ENCODE measurements at regions not wholly inside any gene's neighbourhood (a gene's known extent, or its start where the extent isn't known, plus 50 kb on each side); places are given as distances from the start of the nearest gene placed in this dataset.

DNA sequence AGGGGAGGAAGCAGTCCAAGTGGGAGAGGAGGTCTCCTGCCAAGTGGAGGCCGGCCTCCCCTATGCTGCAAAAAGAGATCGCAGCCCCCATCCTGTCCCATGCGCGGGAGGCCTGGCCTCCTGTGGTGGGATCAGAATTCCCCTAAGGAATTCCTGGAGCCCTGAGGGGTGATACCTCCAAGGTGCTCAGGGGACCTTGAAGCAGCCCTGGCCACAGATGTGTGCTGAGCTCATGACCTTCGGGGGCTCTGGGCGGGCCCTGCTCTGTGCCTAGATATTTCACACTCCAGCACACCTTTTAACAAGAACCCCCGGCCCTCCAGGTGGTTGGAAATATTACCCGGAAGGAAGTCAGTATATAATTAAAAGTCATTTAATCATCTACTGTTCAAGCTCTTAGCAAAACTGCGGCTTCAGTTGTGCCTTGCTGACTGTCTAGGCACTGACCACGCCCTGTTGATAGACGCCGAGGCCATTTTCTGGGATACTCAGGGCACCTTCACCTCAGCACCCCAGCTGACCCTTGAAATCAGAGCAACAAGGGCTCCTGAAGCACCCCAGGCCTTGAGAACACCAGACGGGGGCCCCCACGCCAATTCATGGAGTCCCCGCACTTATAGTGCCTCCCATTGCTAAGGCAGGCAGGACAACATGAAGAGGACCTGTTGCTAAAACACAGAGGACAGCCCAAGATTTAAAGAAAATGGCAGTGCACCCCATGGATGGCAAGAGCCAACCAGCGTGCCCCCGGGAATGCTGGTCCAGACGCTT, 119.1 kb downstream of the NDUFA10 start:
- DNase-seq, result no peak

DNA sequence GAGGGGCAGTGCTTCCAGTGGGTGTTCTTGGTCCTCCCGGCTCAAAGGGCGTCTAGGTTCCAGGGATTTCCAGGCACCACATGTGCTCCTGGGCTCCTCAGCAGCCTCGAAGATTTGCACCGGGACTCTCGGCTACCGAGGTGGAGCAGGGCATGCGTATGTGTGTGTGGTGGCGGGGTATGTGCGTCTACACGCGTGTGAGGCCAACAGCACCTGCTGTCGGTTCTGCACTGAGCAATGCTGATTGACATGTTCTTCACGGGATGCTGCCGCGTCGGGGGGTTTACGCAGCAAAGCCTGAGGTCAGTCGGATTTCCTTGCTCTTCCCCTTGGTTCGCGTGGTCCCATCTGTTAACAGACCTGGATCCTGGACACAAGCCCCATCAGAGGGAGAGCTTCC, 119.8 kb downstream of the NDUFA10 start:
- DNase-seq, result no peak

DNA sequence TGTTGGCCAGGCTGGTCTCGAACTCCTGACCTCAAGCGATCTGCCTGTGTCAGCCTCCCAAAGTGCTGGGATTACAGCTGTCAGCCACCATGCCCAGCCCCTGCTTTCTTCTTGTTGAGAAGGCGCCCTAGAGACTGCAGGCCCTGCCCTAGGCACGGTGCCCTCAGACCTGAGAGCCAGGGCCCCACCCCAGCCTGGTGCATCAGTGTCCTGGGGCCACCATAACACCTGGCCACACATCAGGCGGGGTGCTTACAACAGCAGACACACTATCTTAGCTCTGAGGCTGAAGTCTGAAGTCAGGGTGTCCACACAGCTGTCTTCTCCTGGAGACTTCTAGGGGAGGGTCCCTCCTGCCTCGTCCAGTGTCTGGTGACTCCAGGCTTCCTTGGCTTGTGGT, 120.6 kb downstream of the NDUFA10 start:
- no peak for DNase-seq

DNA sequence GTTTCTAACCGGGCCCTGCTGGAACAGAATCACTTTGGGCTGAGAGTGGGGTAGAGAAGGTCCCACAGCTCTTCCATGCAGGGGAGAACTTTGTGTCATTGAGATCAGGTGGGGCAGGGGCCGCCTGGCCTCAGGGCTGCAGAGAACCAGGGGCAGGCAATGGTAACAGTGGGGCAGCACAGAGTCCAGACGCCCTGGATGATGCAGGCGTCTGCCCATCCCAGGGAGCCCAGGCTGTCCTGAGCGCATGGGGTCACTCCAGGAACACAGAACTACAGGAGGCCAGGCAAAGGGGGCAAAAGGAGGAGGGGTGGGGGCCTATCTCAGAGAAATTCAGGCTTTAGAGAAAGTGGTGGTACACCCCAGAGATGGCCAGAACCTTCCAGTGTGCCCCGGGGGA, 121.3 kb downstream of the NDUFA10 start:
- DNase-seq, result no peak

DNA sequence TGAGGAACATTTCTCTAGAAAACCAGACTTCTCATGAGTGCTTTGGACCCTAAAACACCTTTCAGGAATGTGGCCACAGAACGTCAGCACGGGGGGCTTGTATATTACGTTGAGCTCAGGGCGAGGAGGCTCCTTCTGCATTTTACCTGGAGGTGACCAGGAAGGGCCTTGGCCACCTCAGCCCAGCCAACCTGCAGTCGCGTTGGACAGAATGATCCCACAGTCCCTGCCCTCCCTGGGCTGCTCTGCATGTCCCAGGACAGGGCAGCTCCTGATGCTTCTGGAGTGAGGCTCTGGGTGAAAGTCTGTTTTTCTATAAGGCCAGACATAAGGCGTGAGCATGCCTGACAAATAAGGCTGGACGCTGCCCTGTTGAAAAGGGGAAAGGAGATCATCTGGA, 121.9 kb downstream of the NDUFA10 start:
- DNase-seq, result no peak

DNA sequence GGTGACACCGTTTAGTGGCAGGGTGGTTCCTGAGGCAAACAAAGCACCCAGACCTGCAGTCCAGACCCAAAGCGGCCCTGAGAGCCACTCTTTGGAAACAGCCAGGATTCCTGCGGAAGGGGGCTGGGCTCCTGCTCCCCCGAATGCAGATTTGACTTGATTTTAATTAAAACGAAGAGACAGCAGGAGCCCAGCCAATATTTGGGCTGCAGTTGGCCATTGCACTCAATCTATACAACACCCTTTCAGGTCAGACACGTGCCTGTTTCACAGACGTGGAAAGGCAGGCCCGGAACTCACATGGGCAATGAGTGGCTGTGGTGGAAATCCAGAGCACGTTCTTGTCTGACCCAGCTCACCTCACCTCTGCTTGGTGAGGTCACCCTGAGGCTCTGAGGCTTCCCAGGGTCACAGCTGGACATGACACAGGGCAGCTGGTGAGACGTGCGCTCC, 122.4 kb downstream of the NDUFA10 start:
- DNase-seq, result no peak

DNA sequence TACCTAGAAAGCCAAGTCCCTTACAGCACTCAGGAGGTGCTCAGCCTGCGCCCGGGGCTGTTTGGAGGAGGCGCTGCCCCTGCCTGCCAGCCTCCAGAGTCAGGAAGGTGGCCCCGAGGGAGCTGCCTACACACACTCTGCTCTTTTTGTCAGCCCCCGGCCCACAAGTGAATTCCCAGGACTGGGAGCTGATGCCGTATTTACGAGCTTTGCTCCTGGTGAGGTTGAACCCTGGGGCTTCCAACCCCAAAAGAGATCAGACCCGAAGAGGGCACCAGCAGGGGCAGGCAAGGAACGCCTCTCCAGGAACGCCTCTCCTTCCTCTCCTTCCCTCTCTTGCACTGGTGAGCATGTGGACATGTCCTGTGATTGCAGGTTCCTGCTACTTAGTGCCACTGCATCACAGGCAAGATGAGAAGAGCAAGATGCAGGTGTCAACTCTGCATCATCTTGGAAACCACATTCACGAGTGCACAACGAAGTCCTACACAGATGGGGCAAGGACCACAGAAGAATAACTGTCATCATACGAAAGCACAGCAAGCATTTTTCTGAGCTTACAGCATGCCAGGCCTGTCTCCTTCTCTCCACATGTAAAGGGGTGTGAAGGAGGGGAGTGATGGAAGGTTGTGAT, 126.7 kb downstream of the NDUFA10 start:
- no peak for DNase-seq

- DNase-seq, result no peak
Measured at GRCh38 chr2:239897596-239898235, 127.4 kb downstream of the NDUFA10 start.

GRCh38 chr2:239896075-239896474, 129.1 kb downstream of the NDUFA10 start:
- DNase-seq, result no peak

DNA sequence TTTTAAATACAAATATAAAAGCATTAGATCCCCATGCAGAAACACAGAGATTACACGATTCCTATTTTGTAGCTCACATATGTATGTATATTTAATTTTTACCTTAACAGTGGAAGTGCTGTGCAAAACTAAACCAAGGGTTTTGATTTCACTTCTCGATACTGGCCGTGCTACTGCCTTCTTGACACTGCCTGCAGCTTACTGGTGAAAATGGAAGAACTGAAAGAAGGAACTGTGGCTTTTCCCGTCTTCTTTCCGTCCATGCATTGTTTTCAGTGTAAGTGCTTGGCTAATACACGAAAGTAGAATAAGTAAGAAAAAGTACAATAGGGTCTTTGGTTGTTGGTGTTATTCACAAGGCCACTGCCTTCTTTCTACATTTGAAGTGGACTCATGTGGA, 129.5 kb downstream of the NDUFA10 start:
- no peak for DNase-seq

DNA sequence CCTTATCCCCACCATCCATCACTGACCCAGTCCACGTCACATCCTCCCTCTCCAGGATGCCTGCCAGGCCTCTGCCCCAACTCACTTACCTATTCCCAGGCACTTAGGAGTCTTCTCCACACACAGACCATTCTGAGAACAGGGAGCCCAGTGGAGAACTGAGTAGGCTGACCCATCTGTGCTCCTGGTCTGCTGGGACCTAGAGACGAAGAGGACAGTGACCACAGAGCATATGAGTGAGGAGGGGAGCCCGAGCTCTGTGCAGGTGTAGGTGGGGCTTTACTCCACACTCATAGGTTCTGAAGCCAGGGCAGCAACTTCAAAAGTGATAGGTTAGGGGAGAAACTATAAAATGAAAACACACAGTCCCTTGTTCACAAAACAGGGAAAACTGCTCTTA, 130.0 kb downstream of the NDUFA10 start:
- no peak for DNase-seq

DNA sequence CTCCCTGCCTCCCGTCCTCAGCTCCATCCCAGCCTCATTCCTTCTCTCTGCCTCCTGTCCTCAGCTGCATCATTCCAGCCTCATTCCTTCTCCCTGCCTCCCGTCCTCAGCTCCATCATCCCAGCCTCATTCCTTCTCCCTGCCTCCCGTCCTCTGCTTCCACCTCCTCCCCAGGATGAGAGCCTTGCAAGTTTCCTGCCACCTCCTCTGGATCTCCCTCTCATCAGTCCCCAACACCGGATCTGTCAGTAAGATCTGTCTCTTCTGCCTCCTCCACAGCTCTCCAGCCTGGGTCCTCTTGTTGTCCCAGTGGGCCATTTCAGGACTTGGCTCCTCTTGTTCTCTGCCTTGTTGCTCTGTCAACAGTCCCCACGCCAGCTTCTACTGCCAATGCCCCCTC, 130.9 kb downstream of the NDUFA10 start:
- no peak for DNase-seq

DNA sequence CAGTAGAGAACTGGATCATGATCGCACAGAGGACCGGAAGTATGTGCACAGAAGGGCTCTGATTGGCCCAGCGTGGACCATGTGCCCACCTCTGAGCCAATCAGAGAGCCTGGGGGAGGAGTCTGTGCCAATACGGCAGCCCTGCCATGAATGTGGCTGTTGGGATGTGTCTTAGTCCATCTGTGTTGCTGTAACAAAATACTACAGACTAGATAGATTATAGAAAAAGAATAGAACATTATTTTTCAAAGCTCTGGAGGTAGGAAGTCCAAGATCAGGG, 132.0 kb downstream of the NDUFA10 start:
- DNase-seq, result no peak

DNA sequence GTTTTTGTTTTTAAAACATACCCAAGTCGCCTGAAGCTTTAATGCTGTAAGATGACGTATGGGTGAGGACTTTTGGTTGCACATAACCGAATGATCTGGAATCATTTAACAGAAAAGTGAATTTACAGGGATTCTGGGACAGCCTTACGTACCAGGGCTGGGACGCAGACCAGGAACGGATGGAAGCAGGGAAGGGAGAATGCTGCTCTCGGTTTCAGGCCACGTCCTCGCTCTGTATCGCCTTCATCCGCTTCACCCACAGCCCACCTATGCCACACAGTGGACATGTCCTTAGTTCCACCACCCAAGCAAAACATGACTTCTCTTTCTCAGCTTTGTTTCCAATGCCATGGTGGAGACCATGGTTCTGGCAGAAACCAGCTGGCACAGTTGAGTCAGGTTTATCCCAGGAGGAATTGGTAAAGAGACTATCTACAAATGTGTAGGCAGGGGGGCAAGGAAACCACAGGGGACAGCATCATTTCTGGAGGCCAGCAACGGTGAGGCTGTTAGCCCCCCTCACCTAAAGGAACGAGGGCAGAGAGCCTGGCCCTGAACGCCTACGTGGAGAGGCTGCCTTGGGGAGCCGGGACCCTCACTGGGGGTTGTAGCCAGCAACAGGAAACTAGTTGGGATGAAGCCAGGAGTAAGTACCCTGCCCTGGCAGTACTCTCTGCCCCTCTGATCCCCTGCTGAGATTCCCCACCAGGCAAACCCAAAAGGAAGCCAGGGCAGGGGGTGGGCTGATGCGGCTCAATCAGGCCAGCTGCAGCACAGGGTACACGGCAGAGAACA, 132.5 kb downstream of the NDUFA10 start:
- DNase-seq, result no peak

DNA sequence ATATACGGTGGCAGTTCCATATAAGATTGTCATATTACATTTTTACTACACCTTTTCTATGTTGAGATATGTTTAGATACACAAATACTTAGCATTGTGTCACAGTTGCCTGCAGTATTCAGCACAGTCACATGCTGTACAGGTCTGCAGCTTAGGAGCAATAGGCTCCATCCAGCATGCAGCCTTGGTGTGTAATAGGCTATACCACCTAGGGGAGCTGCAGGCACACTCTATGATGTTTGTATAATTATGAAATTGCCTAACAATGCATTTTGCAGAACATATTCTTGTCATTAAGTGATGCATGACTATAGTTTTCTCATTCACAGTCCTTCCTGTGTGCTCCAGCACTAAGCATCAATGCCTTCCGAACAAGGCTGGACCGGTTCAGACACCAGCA, 133.4 kb downstream of the NDUFA10 start:
- DNase-seq, result no peak

DNA sequence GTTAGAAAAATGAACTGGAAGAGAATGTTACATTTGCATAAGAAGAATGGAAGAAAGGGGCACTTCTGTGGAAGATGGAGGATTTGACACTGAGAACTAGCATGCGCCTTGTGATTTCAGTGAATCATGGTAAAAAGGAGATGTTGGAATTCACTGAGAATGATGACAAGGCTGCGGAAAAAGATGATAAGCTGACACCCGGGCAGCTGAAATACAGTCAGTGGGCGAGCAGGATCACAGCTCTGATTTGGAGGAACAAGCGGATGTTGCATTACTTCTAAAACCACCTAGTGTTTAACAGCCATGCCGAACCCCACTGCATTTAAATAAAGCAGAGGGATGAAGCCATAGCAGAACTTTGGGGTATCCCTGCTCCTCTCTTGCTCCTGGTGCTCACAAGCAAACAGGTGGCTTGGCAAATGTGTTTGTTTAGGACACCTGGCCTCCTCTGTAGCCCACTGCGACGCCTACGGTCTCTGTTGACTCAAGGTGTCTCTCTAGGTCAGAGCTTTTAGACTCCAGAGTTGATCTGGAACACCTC, 134.9 kb downstream of the NDUFA10 start:
- DNase-seq, result no peak

- DNase-seq, result peak; percentile 19
Measured at GRCh38 chr2:239889641-239890121, 135.5 kb downstream of the NDUFA10 start.

DNA sequence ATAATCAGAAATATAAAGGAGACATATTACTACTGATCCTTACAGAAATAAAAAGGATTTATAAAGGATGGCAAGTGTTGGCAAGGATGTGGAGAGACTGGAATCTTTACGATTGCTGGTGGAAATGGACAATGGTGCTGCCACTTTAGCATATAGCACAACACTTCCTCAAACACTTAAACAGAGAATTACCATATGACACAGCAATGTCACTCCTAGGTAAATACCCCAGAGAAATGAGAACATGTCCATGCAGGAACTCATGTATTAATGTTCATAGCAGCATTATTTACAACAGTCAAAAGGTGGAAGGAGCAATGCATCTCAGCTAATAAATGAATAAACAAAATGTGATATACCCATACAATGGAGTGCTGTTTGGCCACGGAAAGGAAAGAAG, 137.5 kb downstream of the NDUFA10 start:
- no peak for DNase-seq

GRCh38 chr2:239886781-239887180, 138.4 kb downstream of the NDUFA10 start:
- DNase-seq, result no peak

- no peak for DNase-seq
Measured at GRCh38 chr2:239884875-239885274, 140.3 kb downstream of the NDUFA10 start.

- DNase-seq, result no peak
Measured at GRCh38 chr2:239884051-239884405, 141.1 kb downstream of the NDUFA10 start.

DNA sequence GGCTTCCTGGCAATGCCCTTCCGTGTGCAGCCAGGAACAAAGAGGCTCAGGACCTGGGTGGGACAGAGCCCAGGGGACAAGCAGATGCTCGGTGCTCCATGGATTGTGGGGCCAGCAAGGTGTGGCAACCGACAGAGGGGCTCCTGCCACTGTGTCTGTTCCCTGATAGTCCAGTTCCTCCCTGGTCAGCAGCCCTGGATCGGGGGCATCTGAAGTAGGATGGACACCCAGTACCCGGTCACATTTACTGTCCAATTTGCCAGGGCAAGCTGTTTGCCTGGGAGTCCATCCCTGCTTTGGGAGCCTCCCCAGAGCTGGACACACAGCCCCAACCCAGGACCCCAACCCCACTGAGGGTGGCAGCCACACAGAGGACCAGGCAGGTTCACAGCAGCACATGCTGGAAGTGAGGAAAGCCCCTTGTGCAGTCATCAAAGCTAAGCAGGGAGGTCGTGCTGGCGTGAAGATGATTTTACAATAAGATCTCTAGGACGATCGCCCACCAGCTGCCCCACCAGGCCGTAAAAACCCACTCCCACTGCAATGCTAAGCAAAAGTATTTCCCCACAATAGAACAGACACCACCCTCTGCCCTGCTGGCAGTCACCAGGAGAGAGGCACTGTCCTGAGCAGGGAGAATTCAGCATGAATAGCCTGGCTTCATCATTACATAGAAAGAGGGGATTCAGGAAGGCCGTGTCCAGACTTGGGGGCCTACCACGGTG, 141.7 kb downstream of the NDUFA10 start:
- DNase-seq, result no peak
